Spleen (tissue), 11 donors: ENCODE measurements at regions not wholly inside any gene's neighbourhood (a gene's known extent, or its start where the extent isn't known, plus 50 kb on each side); places are given as distances from the start of the nearest gene placed in this dataset.

Experiments
- DNase-seq: peaks from one replicate; pipeline ENCODE4 v3.0.0-alpha.2; 2020
- H3K27ac ChIP-seq, 8 donors: fragments of 200-600 bp; sonication (generic) in 7 of 8; 1 replicate in 4 of 8; 2 replicates in 4 of 8; pipeline versions ENCODE4 v1.5.0 to v1.8.0; 2016 to 2021; ENCODE audit warnings: inconsistent platforms in 4 of 8, mild to moderate bottlenecking in 4 of 8, moderate library complexity in 1 of 8
- H3K27me3 ChIP-seq, 7 donors: fragments of 200-600 bp; sonication (generic) in 6 of 7; replicated peaks in 1 of 7; 1 replicate in 4 of 7; 2 replicates in 3 of 7; pipeline versions ENCODE4 v1.5.0 to v1.8.0; 2016 to 2021; ENCODE audit warnings: inconsistent platforms in 3 of 7, mild to moderate bottlenecking in 1 of 7
- H3K36me3 ChIP-seq, 6 donors: fragments of 200-600 bp; sonication (generic) in 5 of 6; 1 replicate in 4 of 6; 2 replicates in 2 of 6; pipeline versions ENCODE4 v1.5.0 to v1.8.0; 2016 to 2021; ENCODE audit warnings: inconsistent platforms in 2 of 6
- H3K4me1 ChIP-seq, 6 donors: fragments of 200-600 bp; sonication (generic) in 5 of 6; 1 replicate in 3 of 6; 2 replicates in 3 of 6; pipeline versions ENCODE4 v1.5.0 to v1.8.0; 2016 to 2021; ENCODE audit warnings: inconsistent platforms in 3 of 6
- H3K4me3 ChIP-seq, 8 donors: fragments of 200-600 bp; sonication (generic) in 7 of 8; 1 replicate in 4 of 8; 2 replicates in 4 of 8; pipeline versions ENCODE4 v1.5.0 to v1.8.0; 2016 to 2021; ENCODE audit warnings: inconsistent platforms in 4 of 8, mild to moderate bottlenecking in 4 of 8, moderate library complexity in 2 of 8
- H3K9me3 ChIP-seq, 8 donors: fragments of 200-600 bp; sonication (generic) in 7 of 8; 1 replicate in 4 of 8; 2 replicates in 4 of 8; pipeline versions ENCODE4 v1.5.0 to v1.8.0; 2016 to 2021; ENCODE audit warnings: inconsistent platforms in 4 of 8
- CTCF ChIP-seq, 11 experiments: fragments of 200-600 bp in 7 of 11; fragments of 450-650 bp in 4 of 11; sonication (generic) in 4 of 11; IDR thresholded peaks in 8 of 11; conservative IDR thresholded peaks in 3 of 11; 1 replicate in 7 of 11; 2 replicates in 4 of 11; pipeline versions ENCODE4 v1.4.0 to v1.8.0; 2016 to 2021; ENCODE audit warnings: antibody characterized with exemption in 11 of 11, inconsistent platforms in 4 of 11, mild to moderate bottlenecking in 1 of 11
- POLR2A ChIP-seq, 3 donors: fragments of 450-650 bp; IDR thresholded peaks; one replicate each; pipeline ENCODE4 v1.5.1; 2017; ENCODE audit warnings: antibody characterized with exemption in 3 of 3, mild to moderate bottlenecking in 1 of 3
- POLR2AphosphoS5 ChIP-seq, 3 donors: sonication (generic); formaldehyde crosslinking; IDR thresholded peaks; one replicate each; pipeline ENCODE4 v1.5.1; 2017; ENCODE audit warnings: antibody characterized with exemption in 3 of 3
- WGBS, 5 donors: extraction: QIAGEN DNeasy Blood & Tissue Kit in 3 of 5; methylation state at CpG; one replicate each; pipeline versions ENCODE4 v1.1.5 to v1.1.7; 2013 to 2018; 5-methylcytosine and 5-hydroxymethylcytosine counted together
- intact Hi-C: fragments of 100-400 bp; cut with DNase I; formaldehyde crosslinking; loops from one replicate; pipeline ENCODE4 v1.15.0; 2023; ENCODE audit warnings: low total_unique reads
- donor health status: healthy with polysubstance abuse.
- donor health status: DM: no; HTN: no; CAD: no; lungs with moderate emphysema.
- donor health status: DM: no; HTN: no; CAD: no.
- donor health status: Bipolar disorder and iron deficiency.
- donor health status: healthy.
- donor health status: DM: no; HTN: no; CAD: no.
- donor health status: DM: yes; HTN: yes; CAD: no.

DNA sequence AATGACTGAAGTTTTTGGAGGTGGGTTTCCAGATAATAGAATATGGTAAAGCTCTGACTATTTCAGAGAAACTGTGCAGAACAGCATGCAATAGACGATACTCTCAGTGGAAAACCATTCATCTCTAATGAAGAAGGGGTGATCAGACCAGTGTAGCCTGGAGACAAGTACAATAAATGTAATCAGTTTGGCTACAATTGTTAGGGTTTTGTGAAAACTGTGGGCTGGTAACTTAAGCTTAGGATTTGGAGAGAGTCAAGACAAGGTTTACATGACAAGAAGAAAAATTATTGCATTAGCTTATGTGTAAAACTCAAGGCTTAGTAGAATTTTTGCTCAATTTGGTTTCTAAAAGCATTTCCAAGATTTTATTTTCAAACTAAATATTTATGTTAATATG, 241.5 kb upstream of the ANKRD50 start:
- H3K36me3 ChIP-seq: no peaks in the 10 kb centered on the region
- no peak overlapping the region for H3K4me3 ChIP-seq
- no peaks in the 10 kb centered on the region for H3K4me1 ChIP-seq
- no peaks in the 10 kb centered on the region for H3K27me3 ChIP-seq
- no peak overlapping the region for H3K27ac ChIP-seq
- TF ChIP-seq POLR2AphosphoS5 (IDR thresholded peaks at IDR 0.05): no peak
- no peak for TF ChIP-seq CTCF (IDR thresholded peaks at IDR 0.05 in 8 of 11, conservative IDR thresholded peaks at IDR 0.05 in 3 of 11)
- TF ChIP-seq POLR2A (IDR thresholded peaks at IDR 0.05): no peak
- 77 to 88% (median 82%) methylated on average over 1 of the region's 1 CpG for WGBS, 5 donors
- peaks cover 0 to 14% (median 0%) of the 10 kb centered on the region in 8 donors for H3K9me3 ChIP-seq
- DNase-seq: no peak
- intact Hi-C loops: no loop called here

GRCh38 chr4:124953486-124953885, 241.0 kb upstream of the ANKRD50 start:
- Histone ChIP-seq H3K27ac (no peak overlapping the region), H3K4me1 (no peaks in the 10 kb centered on the region), H3K4me3 (no peak overlapping the region), H3K9me3 (peaks cover 0 to 10% (median 0%) of the 10 kb centered on the region in 8 donors), H3K36me3 (no peaks in the 10 kb centered on the region), H3K27me3 (no peaks in the 10 kb centered on the region)
- intact Hi-C loops: no loop called here
- no peak for TF ChIP-seq POLR2AphosphoS5 (IDR thresholded peaks at IDR 0.05)
- TF ChIP-seq POLR2A (IDR thresholded peaks at IDR 0.05): no peak
- TF ChIP-seq CTCF (IDR thresholded peaks at IDR 0.05 in 8 of 11, conservative IDR thresholded peaks at IDR 0.05 in 3 of 11): no peak
- 69 to 86% (median 81%) methylated on average over 4 of the region's 4 CpGs for WGBS, 5 donors
- DNase-seq: no peak

DNA sequence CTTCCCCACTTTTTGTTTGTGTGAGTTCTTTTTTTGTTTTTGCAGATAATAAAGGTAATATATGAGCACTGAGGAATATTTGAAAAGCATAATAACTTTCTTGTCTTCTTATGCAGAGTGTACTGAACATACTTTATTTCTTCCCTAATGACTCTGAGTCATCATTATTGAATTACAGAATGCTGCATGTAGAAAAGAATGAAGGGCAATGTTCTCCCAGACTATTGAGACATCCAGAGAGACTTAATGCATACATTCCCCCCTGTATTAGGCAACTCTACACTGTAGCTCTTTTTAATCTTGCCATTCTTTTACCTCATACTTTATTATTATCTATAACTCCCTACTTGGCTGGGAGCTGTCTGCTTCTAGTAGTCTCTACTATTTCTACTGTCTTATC, 240.5 kb upstream of the ANKRD50 start:
- no peak for TF ChIP-seq POLR2A (IDR thresholded peaks at IDR 0.05)
- TF ChIP-seq POLR2AphosphoS5 (IDR thresholded peaks at IDR 0.05): no peak
- TF ChIP-seq CTCF (IDR thresholded peaks at IDR 0.05 in 8 of 11, conservative IDR thresholded peaks at IDR 0.05 in 3 of 11): no peak
- Histone ChIP-seq H3K27me3 (no peaks in the 10 kb centered on the region), H3K4me3 (no peak overlapping the region), H3K27ac (no peak overlapping the region), H3K9me3 (peaks cover 0 to 10% (median 0%) of the 10 kb centered on the region in 8 donors), H3K4me1 (no peaks in the 10 kb centered on the region), H3K36me3 (no peaks in the 10 kb centered on the region)
- no peak for DNase-seq
- intact Hi-C loops: no loop called here

GRCh38 chr4:124952601-124953000, 240.1 kb upstream of the ANKRD50 start:
- intact Hi-C loops: no loop called here
- no peak overlapping the region for H3K27ac ChIP-seq
- H3K4me1 ChIP-seq: no peaks in the 10 kb centered on the region
- no peak overlapping the region for H3K4me3 ChIP-seq
- DNase-seq: no peak
- no peak for TF ChIP-seq POLR2A (IDR thresholded peaks at IDR 0.05)
- no peak for TF ChIP-seq POLR2AphosphoS5 (IDR thresholded peaks at IDR 0.05)
- no peak for TF ChIP-seq CTCF (IDR thresholded peaks at IDR 0.05 in 8 of 11, conservative IDR thresholded peaks at IDR 0.05 in 3 of 11)
- no peaks in the 10 kb centered on the region for H3K36me3 ChIP-seq
- no peaks in the 10 kb centered on the region for H3K27me3 ChIP-seq
- peaks cover 0 to 10% (median 0%) of the 10 kb centered on the region in 8 donors for H3K9me3 ChIP-seq
